AG04449 (cell line): ENCODE measurements at regions not wholly inside any gene's neighbourhood (a gene's known extent, or its start where the extent isn't known, plus 50 kb on each side); places are given as distances from the start of the nearest gene placed in this dataset.

ENCODE experiments used
- CTCF ChIA-PET: fragments of 350-600 bp; formaldehyde crosslinking; extraction: SDS; loops from one replicate; lab custom pipeline; 2021; ENCODE audit warnings: antibody characterized with exemption; lab: Yijun Ruan, JAX
- POLR2A ChIA-PET: fragments of 400-600, 350-600 bp; formaldehyde crosslinking; extraction: SDS; loops from one replicate; lab custom pipeline; 2020; ENCODE audit warnings: antibody characterized with exemption, inconsistent platforms; lab: Yijun Ruan, JAX
- DNase-seq: peaks from one replicate; pipeline ENCODE4 v3.0.0-alpha.2; 2010; ENCODE audit warnings: low read depth, low spot score
- H3K4me3 ChIP-seq: 2 replicates; pipeline ENCODE4 v1.5.1; 2011; ENCODE audit warnings: low read depth, mild to moderate bottlenecking, control low read depth, low read length
- CTCF ChIP-seq: IDR thresholded peaks from one replicate; pipeline ENCODE4 v1.5.1; 2011; ENCODE audit warnings: mild to moderate bottlenecking, moderate library complexity, low read length, control low read depth, inconsistent platforms; ENCODE audit not compliant: insufficient read depth; ENCODE audit errors: missing control alignments

DNA sequence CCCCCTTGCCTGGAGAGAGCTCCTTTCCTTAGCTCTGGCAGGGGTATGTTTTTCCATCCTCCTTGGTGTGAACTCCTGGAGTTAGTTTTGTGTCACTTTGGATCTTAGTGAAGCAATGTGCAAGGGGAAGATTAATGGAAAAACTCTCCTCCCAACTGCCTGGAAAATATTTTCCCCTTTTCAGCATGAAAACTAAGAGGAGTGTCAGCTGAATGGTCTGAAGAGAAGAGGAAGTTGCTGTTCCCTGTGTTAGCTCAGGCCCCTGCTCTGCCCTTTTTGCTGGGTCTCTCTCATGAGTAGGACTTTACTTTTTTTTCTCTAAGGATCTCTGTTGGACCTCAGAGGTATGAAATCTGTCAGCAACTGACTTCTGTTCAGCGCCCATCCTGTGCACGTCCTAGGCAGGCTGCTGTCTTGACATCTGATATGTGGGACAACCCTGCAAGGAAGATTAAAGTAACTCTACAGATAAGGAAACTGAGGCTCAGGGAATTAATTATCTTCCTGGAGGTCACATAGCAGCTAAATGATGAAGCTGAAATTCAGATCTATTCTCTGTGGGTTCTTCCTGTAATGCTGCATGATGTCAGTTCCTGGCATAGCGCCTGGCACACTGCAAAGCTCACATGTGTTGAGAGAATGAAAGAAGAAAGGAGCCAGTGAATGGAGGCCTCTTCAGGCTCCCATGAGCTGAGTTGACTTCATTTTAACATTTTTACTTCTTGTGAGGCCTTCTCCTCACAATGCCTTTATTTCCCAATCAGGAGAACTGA, 109.7 kb upstream of the GALNT15 start:
- no peak for TF ChIP-seq CTCF
- POLR2A ChIA-PET, result interaction anchor here (1.2 kb wide), 1 partner anchor 25 kb away, joined by 3 read pairs; no protein-coding TSS in a partner anchor
- peak; percentile 86 for DNase-seq
- CTCF ChIA-PET, result interaction anchor here (0.8 to 2.0 kb wide), 9 partner anchors 15 to 249 kb away, joined by 3 to 5 read pairs (median 4); partner anchors contain the start of gene GALNT15
- no peak overlapping the region for H3K4me3 ChIP-seq

DNA sequence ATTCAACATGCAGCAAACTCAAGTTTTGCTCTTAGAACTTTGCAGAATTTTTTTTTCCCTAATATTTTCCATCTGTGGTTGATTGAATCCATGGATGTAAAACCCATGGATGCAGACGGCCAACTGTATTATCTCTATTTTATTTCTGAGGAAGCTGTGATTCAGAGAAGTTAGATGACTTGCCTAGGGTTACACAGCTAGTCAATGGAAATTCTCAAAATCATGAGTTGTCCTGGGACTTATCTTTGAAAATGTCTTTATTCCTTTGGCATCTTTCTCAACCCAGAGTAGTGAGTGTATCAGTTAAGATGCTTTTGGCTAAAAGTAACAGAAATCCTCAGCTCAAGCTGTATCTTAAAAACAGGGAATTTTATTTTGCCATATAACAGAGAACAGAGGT, 107.9 kb upstream of the GALNT15 start:
- DNase-seq, result no peak
- no peak overlapping the region for H3K4me3 ChIP-seq
- ChIA-PET CTCF (interaction anchor here (1.0 to 1.6 kb wide), 5 partner anchors 8 to 110 kb away, joined by 3 to 4 read pairs (median 3); no protein-coding TSS in a partner anchor), POLR2A (interaction anchor here (1.1 kb wide), 1 partner anchor 46 kb away, joined by 3 read pairs; no protein-coding TSS in a partner anchor)
- TF ChIP-seq CTCF, result no peak

GRCh38 chr3:16066975-16067374, 107.5 kb upstream of the GALNT15 start:
- no peak for TF ChIP-seq CTCF
- ChIA-PET POLR2A (no interaction called here), CTCF (interaction anchor here (1.0 to 1.6 kb wide), 6 partner anchors 9 to 114 kb away, joined by 3 to 5 read pairs (median 4); no protein-coding TSS in a partner anchor)
- no peak overlapping the region for H3K4me3 ChIP-seq
- peak; percentile 99 for DNase-seq

DNA sequence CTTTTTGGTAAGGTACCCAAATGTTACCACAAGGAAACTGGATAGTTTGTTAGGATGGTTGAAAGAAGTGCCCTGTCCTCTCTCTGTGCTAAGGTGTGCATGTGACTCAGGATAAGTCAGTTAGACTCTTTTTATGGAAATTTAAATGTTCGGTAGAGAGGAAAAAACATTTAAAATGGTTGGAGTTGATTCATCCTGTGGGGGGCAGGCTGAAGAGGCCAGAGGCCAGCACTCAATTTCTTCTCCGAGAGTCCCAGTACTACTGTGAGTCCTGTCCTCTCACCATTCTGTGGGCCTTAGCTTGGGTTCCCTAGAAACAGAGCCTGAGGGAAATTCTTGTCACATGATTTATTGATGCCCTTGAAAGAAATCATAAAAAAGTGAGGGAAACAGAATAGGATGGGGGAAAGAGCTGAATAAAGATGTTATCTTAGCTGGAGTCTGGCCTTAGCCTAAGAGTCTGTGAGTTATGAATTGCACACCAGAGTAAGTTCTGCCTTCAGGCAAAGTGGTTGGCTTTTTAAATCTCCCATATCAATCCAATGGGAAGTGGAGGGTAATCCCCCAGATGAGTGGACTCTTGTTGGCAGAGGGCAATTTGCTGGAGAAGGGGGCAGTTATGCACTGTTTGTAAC, 106.5 kb upstream of the GALNT15 start:
- no peak for TF ChIP-seq CTCF
- CTCF ChIA-PET, result interaction anchor here (1.2 to 1.6 kb wide), 3 partner anchors 19 to 113 kb away, joined by 4 to 5 read pairs (median 4); no protein-coding TSS in a partner anchor
- DNase-seq, result no peak
- POLR2A ChIA-PET, result interaction anchor here (1.8 to 2.1 kb wide), 2 partner anchors 8 to 35 kb away, joined by 7 read pairs; no protein-coding TSS in a partner anchor
- no peak overlapping the region for H3K4me3 ChIP-seq

DNA sequence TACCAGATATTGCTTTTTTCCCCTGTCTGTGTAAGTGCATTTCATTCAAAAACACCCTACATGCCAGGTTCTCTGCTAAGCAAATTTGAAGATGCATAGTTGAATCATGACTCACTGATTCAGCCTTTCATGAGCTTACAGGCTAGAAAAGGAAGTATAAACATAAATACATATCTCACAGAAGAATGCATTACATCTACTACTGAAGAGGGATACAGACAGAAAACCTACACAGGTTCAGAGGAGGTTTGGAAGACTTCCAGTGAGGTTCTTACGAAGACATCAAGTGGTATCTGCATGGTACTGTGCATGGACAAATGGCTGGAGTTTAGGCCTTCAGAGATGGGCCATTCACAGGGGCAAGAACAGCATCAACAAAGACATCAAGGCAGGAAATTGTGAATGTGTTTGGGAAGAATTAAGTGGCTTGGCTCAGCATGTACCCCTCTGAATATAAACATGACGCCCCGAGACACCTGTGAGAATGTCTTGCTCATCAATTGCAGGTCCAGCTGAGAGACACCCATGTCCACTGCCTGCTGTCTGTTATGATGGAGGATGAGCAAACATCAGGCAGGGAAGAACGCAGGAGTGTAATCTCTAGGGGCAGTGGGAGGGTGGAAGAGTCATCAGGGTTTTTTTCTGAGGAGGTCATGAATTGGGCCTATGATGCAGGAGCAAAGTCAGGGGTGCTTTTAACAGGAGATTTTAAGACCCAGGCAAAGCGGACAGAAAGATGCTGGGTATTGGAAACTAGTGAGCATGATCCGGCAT, 105.1 kb upstream of the GALNT15 start:
- POLR2A ChIA-PET, result interaction anchor here (0.7 to 2.1 kb wide), 3 partner anchors 9 to 105 kb away, joined by 3 to 7 read pairs (median 7); no protein-coding TSS in a partner anchor
- DNase-seq, result peak; percentile 94
- no peak overlapping the region for H3K4me3 ChIP-seq
- no peak for TF ChIP-seq CTCF
- CTCF ChIA-PET, result interaction anchor here (1.2 to 7.9 kb wide), 2 partner anchors 20 to 109 kb away, joined by 4 to 36 read pairs; no protein-coding TSS in a partner anchor
